Embryonic facial prominence (tissue), 1 donor: ENCODE measurements at regions not wholly inside any gene's neighbourhood (a gene's known extent, or its start where the extent isn't known, plus 50 kb on each side); places are given as distances from the start of the nearest gene placed in this dataset.
"Not testable (repeated sequence)": the region's sequence is repeated elsewhere in the genome, so short reads cannot be mapped to it uniquely, and the experiment has no call there.

Experiments used
- DNase-seq: peaks from one replicate; pipeline ENCODE4 v3.0.0-alpha.2; 2016; ENCODE audit errors: extremely low spot score

- no peak for DNase-seq
Measured at GRCh38 chr9:90140131-90140818, 502.3 kb downstream of the DIRAS2 start.

GRCh38 chr9:90141723-90142122 lies 500.9 kb downstream of the DIRAS2 start:
- DNase-seq, result no peak

GRCh38 chr9:90142580-90142979 lies 500.0 kb downstream of the DIRAS2 start:
- DNase-seq, result no peak

- no peak for DNase-seq
Measured at GRCh38 chr9:90147426-90147825, 495.2 kb downstream of the DIRAS2 start.

GRCh38 chr9:90156318-90156717 lies 486.3 kb downstream of the DIRAS2 start:
- DNase-seq, result no peak

GRCh38 chr9:90162326-90162725 lies 480.3 kb downstream of the DIRAS2 start:
- DNase-seq, result no peak

GRCh38 chr9:90162819-90163218 lies 479.8 kb downstream of the DIRAS2 start:
- DNase-seq, result no peak

GRCh38 chr9:90165281-90165680 lies 477.3 kb downstream of the DIRAS2 start:
- DNase-seq, result no peak

GRCh38 chr9:90166374-90166773 lies 476.2 kb downstream of the DIRAS2 start:
- DNase-seq, result not testable (repeated sequence)

GRCh38 chr9:90167914-90168313 lies 474.7 kb downstream of the DIRAS2 start:
- no peak for DNase-seq

- DNase-seq, result no peak
Measured at GRCh38 chr9:90169490-90169889, 473.1 kb downstream of the DIRAS2 start.

- not testable (repeated sequence) for DNase-seq
Measured at GRCh38 chr9:90173935-90174334, 468.7 kb downstream of the DIRAS2 start.

- DNase-seq, result not testable (repeated sequence)
Measured at GRCh38 chr9:90174346-90174745, 468.3 kb downstream of the DIRAS2 start.

- DNase-seq, result no peak
Measured at GRCh38 chr9:90175257-90175656, 467.4 kb downstream of the DIRAS2 start.

- DNase-seq, result no peak
Measured at GRCh38 chr9:90175865-90176264, 466.8 kb downstream of the DIRAS2 start.

- DNase-seq, result no peak
Measured at GRCh38 chr9:90176901-90177300, 465.7 kb downstream of the DIRAS2 start.

- DNase-seq, result no peak
Measured at GRCh38 chr9:90180381-90180780, 462.2 kb downstream of the DIRAS2 start.

- no peak for DNase-seq
Measured at GRCh38 chr9:90188656-90189055, 454.0 kb downstream of the DIRAS2 start.

- DNase-seq, result no peak
Measured at GRCh38 chr9:90189306-90189705, 453.3 kb downstream of the DIRAS2 start.

- DNase-seq, result not testable (repeated sequence)
Measured at GRCh38 chr9:90192465-90192864, 450.2 kb downstream of the DIRAS2 start.

- DNase-seq, result no peak
Measured at GRCh38 chr9:90198956-90199355, 443.7 kb downstream of the DIRAS2 start.

- DNase-seq, result no peak
Measured at GRCh38 chr9:90201766-90202165, 440.9 kb downstream of the DIRAS2 start.

- DNase-seq, result no peak
Measured at GRCh38 chr9:90204128-90204831, 438.3 kb downstream of the DIRAS2 start.
